Gastroesophageal sphincter (tissue), 3 donors: ENCODE measurements at regions not wholly inside any gene's neighbourhood (a gene's known extent, or its start where the extent isn't known, plus 50 kb on each side); places are given as distances from the start of the nearest gene placed in this dataset.

Experiments used
- EP300 ChIP-seq: sonication (generic); formaldehyde crosslinking; IDR thresholded peaks from one replicate; pipeline ENCODE4 v1.6.1; 2017; ENCODE audit warnings: antibody characterized with exemption, mild to moderate bottlenecking
- POLR2A ChIP-seq, 2 donors: fragments of 450-650 bp; IDR thresholded peaks; one replicate each; pipeline ENCODE4 v1.6.1; 2017; ENCODE audit warnings: antibody characterized with exemption in 2 of 2, mild to moderate bottlenecking in 2 of 2, moderate library complexity in 1 of 2
- POLR2AphosphoS5 ChIP-seq: sonication (generic); formaldehyde crosslinking; IDR thresholded peaks from one replicate; pipeline ENCODE4 v1.6.1; 2017; ENCODE audit warnings: antibody characterized with exemption
- TF ChIP-seq, protein P1 (sequence below), 4 experiments: fragments of 200-600 bp in 2 of 4; fragments of 450-650 bp in 2 of 4; sonication (generic) in 1 of 4; IDR thresholded peaks; one replicate each; pipeline ENCODE4 v1.5.1; 2017 to 2019; ENCODE audit warnings: antibody characterized with exemption in 4 of 4, mild to moderate bottlenecking in 2 of 4, moderate library complexity in 2 of 4

DNA sequence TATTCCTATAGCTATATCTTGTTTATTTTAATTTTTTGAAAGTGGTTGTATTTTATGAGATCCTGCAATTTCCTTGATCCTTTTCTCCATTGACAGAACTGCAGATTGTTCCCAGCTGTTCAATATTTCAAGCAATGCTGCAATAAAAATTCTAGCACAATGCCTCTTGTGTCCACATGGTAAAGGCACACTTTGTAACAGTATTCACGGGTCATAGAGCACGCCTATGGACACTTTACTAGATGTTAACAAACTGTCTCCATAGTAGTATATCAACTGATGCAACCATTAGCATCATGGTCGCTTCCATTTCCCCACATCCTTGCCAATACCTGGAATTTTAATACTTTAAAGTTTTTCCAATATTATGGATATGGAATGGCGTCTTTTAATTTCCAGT lies 123.9 kb upstream of the FZD8 start:
- no peak for TF ChIP-seq POLR2A (IDR thresholded peaks at IDR 0.05)
- TF ChIP-seq, protein P1, sequence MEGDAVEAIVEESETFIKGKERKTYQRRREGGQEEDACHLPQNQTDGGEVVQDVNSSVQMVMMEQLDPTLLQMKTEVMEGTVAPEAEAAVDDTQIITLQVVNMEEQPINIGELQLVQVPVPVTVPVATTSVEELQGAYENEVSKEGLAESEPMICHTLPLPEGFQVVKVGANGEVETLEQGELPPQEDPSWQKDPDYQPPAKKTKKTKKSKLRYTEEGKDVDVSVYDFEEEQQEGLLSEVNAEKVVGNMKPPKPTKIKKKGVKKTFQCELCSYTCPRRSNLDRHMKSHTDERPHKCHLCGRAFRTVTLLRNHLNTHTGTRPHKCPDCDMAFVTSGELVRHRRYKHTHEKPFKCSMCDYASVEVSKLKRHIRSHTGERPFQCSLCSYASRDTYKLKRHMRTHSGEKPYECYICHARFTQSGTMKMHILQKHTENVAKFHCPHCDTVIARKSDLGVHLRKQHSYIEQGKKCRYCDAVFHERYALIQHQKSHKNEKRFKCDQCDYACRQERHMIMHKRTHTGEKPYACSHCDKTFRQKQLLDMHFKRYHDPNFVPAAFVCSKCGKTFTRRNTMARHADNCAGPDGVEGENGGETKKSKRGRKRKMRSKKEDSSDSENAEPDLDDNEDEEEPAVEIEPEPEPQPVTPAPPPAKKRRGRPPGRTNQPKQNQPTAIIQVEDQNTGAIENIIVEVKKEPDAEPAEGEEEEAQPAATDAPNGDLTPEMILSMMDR (IDR thresholded peaks at IDR 0.05), result no peak
- no peak for TF ChIP-seq EP300
- TF ChIP-seq POLR2AphosphoS5, result no peak
